Thyroid gland (tissue), 4 donors: ENCODE measurements at regions not wholly inside any gene's neighbourhood (a gene's known extent, or its start where the extent isn't known, plus 50 kb on each side); places are given as distances from the start of the nearest gene placed in this dataset.
"Not testable (repeated sequence)": the region's sequence is repeated elsewhere in the genome, so short reads cannot be mapped to it uniquely, and the experiment has no call there.

Experiments used
- POLR2A ChIP-seq, 2 donors: fragments of 450-650 bp; IDR thresholded peaks; one replicate each; pipeline ENCODE4 v1.6.1; 2017; ENCODE audit warnings: antibody characterized with exemption in 2 of 2, mild to moderate bottlenecking in 2 of 2, moderate library complexity in 1 of 2
- TF ChIP-seq, protein P1 (sequence below), 6 experiments: fragments of 200-600 bp in 3 of 6; fragments of 450-650 bp in 3 of 6; sonication (generic) in 3 of 6; IDR thresholded peaks; one replicate each; pipeline ENCODE4 v1.5.1; 2016 to 2019; ENCODE audit warnings: antibody characterized with exemption in 6 of 6, mild to moderate bottlenecking in 2 of 6, inconsistent platforms in 1 of 6, moderate library complexity in 1 of 6

DNA sequence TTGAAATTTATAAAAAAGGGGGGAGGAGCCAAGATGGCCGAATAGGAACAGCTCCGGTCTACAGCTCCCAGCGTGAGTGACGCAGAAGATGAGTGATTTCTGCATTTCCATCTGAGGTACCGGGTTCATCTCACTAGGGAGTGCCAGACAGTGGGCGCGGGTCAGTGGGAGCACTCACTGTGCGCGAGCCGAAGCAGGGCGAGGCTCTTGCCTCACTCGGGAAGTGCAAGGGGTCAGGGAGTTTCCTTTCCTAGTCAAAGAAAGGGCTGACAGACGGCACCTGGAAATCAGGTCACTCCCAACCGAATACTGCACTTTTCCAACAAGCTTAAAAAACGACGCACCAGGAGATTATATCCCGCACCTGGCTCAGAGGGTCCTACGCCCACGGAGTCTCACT is 364.4 kb downstream of the BCL11A start:
- TF ChIP-seq POLR2A (IDR thresholded peaks at IDR 0.05), result not testable (repeated sequence)
- TF ChIP-seq, protein P1, sequence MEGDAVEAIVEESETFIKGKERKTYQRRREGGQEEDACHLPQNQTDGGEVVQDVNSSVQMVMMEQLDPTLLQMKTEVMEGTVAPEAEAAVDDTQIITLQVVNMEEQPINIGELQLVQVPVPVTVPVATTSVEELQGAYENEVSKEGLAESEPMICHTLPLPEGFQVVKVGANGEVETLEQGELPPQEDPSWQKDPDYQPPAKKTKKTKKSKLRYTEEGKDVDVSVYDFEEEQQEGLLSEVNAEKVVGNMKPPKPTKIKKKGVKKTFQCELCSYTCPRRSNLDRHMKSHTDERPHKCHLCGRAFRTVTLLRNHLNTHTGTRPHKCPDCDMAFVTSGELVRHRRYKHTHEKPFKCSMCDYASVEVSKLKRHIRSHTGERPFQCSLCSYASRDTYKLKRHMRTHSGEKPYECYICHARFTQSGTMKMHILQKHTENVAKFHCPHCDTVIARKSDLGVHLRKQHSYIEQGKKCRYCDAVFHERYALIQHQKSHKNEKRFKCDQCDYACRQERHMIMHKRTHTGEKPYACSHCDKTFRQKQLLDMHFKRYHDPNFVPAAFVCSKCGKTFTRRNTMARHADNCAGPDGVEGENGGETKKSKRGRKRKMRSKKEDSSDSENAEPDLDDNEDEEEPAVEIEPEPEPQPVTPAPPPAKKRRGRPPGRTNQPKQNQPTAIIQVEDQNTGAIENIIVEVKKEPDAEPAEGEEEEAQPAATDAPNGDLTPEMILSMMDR (IDR thresholded peaks at IDR 0.05), result not testable (repeated sequence)
